ENCODE measurements at regions not wholly inside any gene's neighbourhood (a gene's known extent, or its start where the extent isn't known, plus 50 kb on each side); places are given as distances from the start of the nearest gene placed in this dataset.
"Not testable (repeated sequence)": the region's sequence is repeated elsewhere in the genome, so short reads cannot be mapped to it uniquely, and the experiment has no call there.

- peak overlapping the region in 1 of 2 donors; percentile 10 for H3K27ac ChIP-seq
- peak in 3 of 4 experiments; percentile 41 to 62 (median 48) for TF ChIP-seq CTCF (IDR thresholded peaks at IDR 0.05)
- not testable (repeated sequence) for H3K4me3 ChIP-seq, H3K36me3 ChIP-seq, H3K4me1 ChIP-seq, H3K9me3 ChIP-seq, H3K27me3 ChIP-seq
- intact Hi-C loops (cut with DNase I; ENCODE audit: low total_unique reads) = loop anchor here (10.0 kb wide), 1 partner anchor 1078 kb away; no protein-coding TSS in a partner anchor
- DNase-seq = peak; percentile 82 to 86
Measured at GRCh38 chr10:30726783-30727414, 97.3 kb upstream of the LYZL2 start.

GRCh38 chr10:30725661-30726060 lies 96.1 kb upstream of the LYZL2 start:
- H3K27me3 ChIP-seq = no peaks in the 10 kb centered on the region
- intact Hi-C loops (cut with DNase I; ENCODE audit: low total_unique reads) = loop anchor here (10.0 kb wide), 1 partner anchor 1079 kb away; no protein-coding TSS in a partner anchor
- DNase-seq = no peak

GRCh38 chr10:30724296-30724695 lies 94.7 kb upstream of the LYZL2 start:
- Histone ChIP-seq H3K27ac (no peak overlapping the region), H3K4me3 (no peak overlapping the region), H3K27me3 (no peaks in the 10 kb centered on the region), H3K4me1 (no peaks in the 10 kb centered on the region), H3K9me3 (no peaks in the 10 kb centered on the region), H3K36me3 (no peaks in the 10 kb centered on the region)
- intact Hi-C loops (cut with DNase I; ENCODE audit: low total_unique reads) = loop anchor here (10.0 kb wide), 1 partner anchor 1081 kb away; no protein-coding TSS in a partner anchor
- TF ChIP-seq CTCF (IDR thresholded peaks at IDR 0.05) (no peak), POLR2A (IDR thresholded peaks at IDR 0.05) (no peak)
- DNase-seq = no peak

More at GRCh38 chr10:30725661-30726060, 96.1 kb upstream of the LYZL2 start:
- Histone ChIP-seq H3K27ac (no peak overlapping the region), H3K9me3 (no peaks in the 10 kb centered on the region), H3K36me3 (no peaks in the 10 kb centered on the region), H3K4me1 (no peaks in the 10 kb centered on the region), H3K4me3 (no peak overlapping the region)
- TF ChIP-seq POLR2A (IDR thresholded peaks at IDR 0.05) (no peak), CTCF (IDR thresholded peaks at IDR 0.05) (no peak)

GRCh38 chr10:30722956-30723620 lies 93.5 kb upstream of the LYZL2 start:
- DNase-seq = no peak
- H3K27ac ChIP-seq = no peak overlapping the region
- TF ChIP-seq POLR2A (IDR thresholded peaks at IDR 0.05) (no peak), CTCF (IDR thresholded peaks at IDR 0.05) (no peak)
- H3K36me3 ChIP-seq = no peaks in the 10 kb centered on the region
- H3K27me3 ChIP-seq = no peaks in the 10 kb centered on the region
- intact Hi-C loops (cut with DNase I; ENCODE audit: low total_unique reads) = loop anchor here (10.0 kb wide), 1 partner anchor 1082 kb away; no protein-coding TSS in a partner anchor
- H3K4me1 ChIP-seq = no peaks in the 10 kb centered on the region
- H3K4me3 ChIP-seq = no peak overlapping the region
- no peaks in the 10 kb centered on the region for H3K9me3 ChIP-seq

- no peak overlapping the region for H3K27ac ChIP-seq
- no peak for DNase-seq
- no peaks in the 10 kb centered on the region for H3K4me1 ChIP-seq
- intact Hi-C loops (cut with DNase I; ENCODE audit: low total_unique reads) = loop anchor here (10.0 kb wide), 1 partner anchor 1085 kb away; no protein-coding TSS in a partner anchor
- no peaks in the 10 kb centered on the region for H3K9me3 ChIP-seq
- no peaks in the 10 kb centered on the region for H3K27me3 ChIP-seq
- TF ChIP-seq POLR2A (IDR thresholded peaks at IDR 0.05) (no peak), CTCF (IDR thresholded peaks at IDR 0.05) (no peak)
- no peaks in the 10 kb centered on the region for H3K36me3 ChIP-seq
- no peak overlapping the region for H3K4me3 ChIP-seq
Measured at GRCh38 chr10:30719832-30720231, 90.3 kb upstream of the LYZL2 start.

Data from uterus (tissue), 3 donors.